ENCODE measurements at regions not wholly inside any gene's neighbourhood (a gene's known extent, or its start where the extent isn't known, plus 50 kb on each side); places are given as distances from the start of the nearest gene placed in this dataset.

- DNase-seq (ENCODE audit: low read depth) = peak; percentile 35
- TF ChIP-seq CTCF (IDR thresholded peaks at IDR 0.05; ENCODE audit: low read length, missing control alignments) = no peak
- no peak overlapping the region for H3K4me3 ChIP-seq (replicated peaks; ENCODE audit: low read depth, low read length)
Observed at GRCh38 chr7:26958834-26959233, 94.4 kb upstream of the SKAP2 start.

GRCh38 chr7:26955516-26955915 is 91.1 kb upstream of the SKAP2 start:
- H3K4me3 ChIP-seq (replicated peaks; ENCODE audit: low read depth, low read length) = no peak overlapping the region
- DNase-seq (ENCODE audit: low read depth) = no peak
- TF ChIP-seq CTCF (IDR thresholded peaks at IDR 0.05; ENCODE audit: low read length, missing control alignments) = no peak

GRCh38 chr7:26954951-26955350 is 90.6 kb upstream of the SKAP2 start:
- DNase-seq (ENCODE audit: low read depth) = no peak
- no peak overlapping the region for H3K4me3 ChIP-seq (replicated peaks; ENCODE audit: low read depth, low read length)
- no peak for TF ChIP-seq CTCF (IDR thresholded peaks at IDR 0.05; ENCODE audit: low read length, missing control alignments)

GRCh38 chr7:26951407-26951950 is 87.1 kb upstream of the SKAP2 start:
- DNase-seq (ENCODE audit: low read depth) = no peak
- no peak for TF ChIP-seq CTCF (IDR thresholded peaks at IDR 0.05; ENCODE audit: low read length, missing control alignments)
- no peak overlapping the region for H3K4me3 ChIP-seq (replicated peaks; ENCODE audit: low read depth, low read length)

GRCh38 chr7:26950889-26951288 is 86.5 kb upstream of the SKAP2 start:
- H3K4me3 ChIP-seq (replicated peaks; ENCODE audit: low read depth, low read length) = no peak overlapping the region
- no peak for TF ChIP-seq CTCF (IDR thresholded peaks at IDR 0.05; ENCODE audit: low read length, missing control alignments)
- DNase-seq (ENCODE audit: low read depth) = no peak

- TF ChIP-seq CTCF (IDR thresholded peaks at IDR 0.05; ENCODE audit: low read length, missing control alignments) = no peak
- H3K4me3 ChIP-seq (replicated peaks; ENCODE audit: low read depth, low read length) = no peak overlapping the region
- no peak for DNase-seq (ENCODE audit: low read depth)
Observed at GRCh38 chr7:26949319-26949718, 84.9 kb upstream of the SKAP2 start.

GRCh38 chr7:26948617-26949118 is 84.3 kb upstream of the SKAP2 start:
- TF ChIP-seq CTCF (IDR thresholded peaks at IDR 0.05; ENCODE audit: low read length, missing control alignments) = no peak
- DNase-seq (ENCODE audit: low read depth) = no peak

More at GRCh38 chr7:26948617-26949118, 84.3 kb upstream of the SKAP2 start:
- H3K4me3 ChIP-seq (replicated peaks; ENCODE audit: low read depth, low read length) = no peak overlapping the region

Measured in fibroblast of pulmonary artery (primary cell).